GM12878 (cell line): ENCODE measurements at regions not wholly inside any gene's neighbourhood (a gene's known extent, or its start where the extent isn't known, plus 50 kb on each side); places are given as distances from the start of the nearest gene placed in this dataset.

Source experiments
- CBX3 ChIP-seq: fragments of 200-600 bp; sonication (generic); IDR thresholded peaks from 2 replicates; pipeline ENCODE4 v1.6.1; 2016; ENCODE audit warnings: low read depth, borderline replicate concordance
- CHD4 ChIP-seq: fragments of 200-600 bp; sonication (generic); IDR thresholded peaks from 2 replicates; pipeline ENCODE4 v1.6.1; 2016; ENCODE audit warnings: mild to moderate bottlenecking
- CREB1 ChIP-seq: IDR thresholded peaks from 2 replicates; pipeline ENCODE4 v1.6.1; 2012; ENCODE audit warnings: low read depth, mild to moderate bottlenecking, inconsistent platforms
- ESRRA ChIP-seq: IDR thresholded peaks from 2 replicates; pipeline ENCODE4 v1.6.1; 2012; ENCODE audit warnings: mild to moderate bottlenecking, low read length, improper control_type of control experiment
- EZH2 ChIP-seq: IDR thresholded peaks from 2 replicates; pipeline ENCODE4 v1.6.1; 2012; ENCODE audit warnings: low read depth, mild to moderate bottlenecking, control low read depth, inconsistent platforms, low read length, borderline replicate concordance; ENCODE audit not compliant: control insufficient read depth
- POLR2AphosphoS5 ChIP-seq: IDR thresholded peaks from 2 replicates; pipeline ENCODE4 v1.6.1; 2011; ENCODE audit warnings: mild to moderate bottlenecking, low read length, inconsistent platforms
- RAD21 ChIP-seq: IDR thresholded peaks from 2 replicates; pipeline ENCODE4 v1.6.1; 2011; ENCODE audit warnings: mild to moderate bottlenecking, low read depth, low read length, moderate library complexity; ENCODE audit not compliant: insufficient read depth
- SP1 ChIP-seq: IDR thresholded peaks from one replicate; pipeline ENCODE4 v1.6.1; 2011; ENCODE audit warnings: low read depth, low read length
- TF ChIP-seq, protein P1 (sequence below): IDR thresholded peaks from 2 replicates; pipeline ENCODE4 v1.6.1; 2012; ENCODE audit warnings: mild to moderate bottlenecking, low read depth, low read length
- TF ChIP-seq, protein P2 (sequence below), 3 experiments: IDR thresholded peaks in 2 of 3; conservative IDR thresholded peaks in 1 of 3; 2 replicates each; pipeline ENCODE4 v1.5.1; 2011; ENCODE audit warnings: low read depth in 3 of 3, low read length in 3 of 3, mild to moderate bottlenecking in 3 of 3, control low read depth in 2 of 3, moderate library complexity in 2 of 3, inconsistent platforms in 1 of 3, mixed read lengths in 1 of 3; ENCODE audit not compliant: control insufficient read depth in 2 of 3, insufficient read depth in 1 of 3; ENCODE audit errors: extremely low read depth in 1 of 3
- TF ChIP-seq, protein P3 (sequence below): IDR thresholded peaks from 2 replicates; pipeline ENCODE4 v1.6.1; 2011; ENCODE audit warnings: low read depth, low read length, improper control_type of control experiment, borderline replicate concordance

DNA sequence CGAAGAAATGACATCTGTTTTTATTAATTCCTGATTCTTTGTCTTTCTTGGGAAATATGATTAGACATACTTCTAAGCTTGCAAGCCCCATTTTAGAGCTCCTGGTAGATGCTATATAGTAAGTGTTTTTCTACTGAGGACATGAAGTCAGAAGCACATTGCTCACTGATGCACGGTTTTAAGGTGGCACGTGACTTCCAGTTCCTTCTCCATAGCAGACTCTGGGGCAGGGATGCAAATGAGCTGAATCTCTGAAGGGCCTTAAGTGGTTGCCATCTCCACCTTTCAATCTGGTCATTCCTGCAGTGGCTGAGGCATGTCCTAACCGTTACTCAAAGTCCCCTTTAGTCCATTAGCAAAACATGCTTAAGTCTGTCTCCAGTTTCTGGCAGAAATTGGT, 421.2 kb upstream of the HTR1E start:
- TF ChIP-seq, protein P1, sequence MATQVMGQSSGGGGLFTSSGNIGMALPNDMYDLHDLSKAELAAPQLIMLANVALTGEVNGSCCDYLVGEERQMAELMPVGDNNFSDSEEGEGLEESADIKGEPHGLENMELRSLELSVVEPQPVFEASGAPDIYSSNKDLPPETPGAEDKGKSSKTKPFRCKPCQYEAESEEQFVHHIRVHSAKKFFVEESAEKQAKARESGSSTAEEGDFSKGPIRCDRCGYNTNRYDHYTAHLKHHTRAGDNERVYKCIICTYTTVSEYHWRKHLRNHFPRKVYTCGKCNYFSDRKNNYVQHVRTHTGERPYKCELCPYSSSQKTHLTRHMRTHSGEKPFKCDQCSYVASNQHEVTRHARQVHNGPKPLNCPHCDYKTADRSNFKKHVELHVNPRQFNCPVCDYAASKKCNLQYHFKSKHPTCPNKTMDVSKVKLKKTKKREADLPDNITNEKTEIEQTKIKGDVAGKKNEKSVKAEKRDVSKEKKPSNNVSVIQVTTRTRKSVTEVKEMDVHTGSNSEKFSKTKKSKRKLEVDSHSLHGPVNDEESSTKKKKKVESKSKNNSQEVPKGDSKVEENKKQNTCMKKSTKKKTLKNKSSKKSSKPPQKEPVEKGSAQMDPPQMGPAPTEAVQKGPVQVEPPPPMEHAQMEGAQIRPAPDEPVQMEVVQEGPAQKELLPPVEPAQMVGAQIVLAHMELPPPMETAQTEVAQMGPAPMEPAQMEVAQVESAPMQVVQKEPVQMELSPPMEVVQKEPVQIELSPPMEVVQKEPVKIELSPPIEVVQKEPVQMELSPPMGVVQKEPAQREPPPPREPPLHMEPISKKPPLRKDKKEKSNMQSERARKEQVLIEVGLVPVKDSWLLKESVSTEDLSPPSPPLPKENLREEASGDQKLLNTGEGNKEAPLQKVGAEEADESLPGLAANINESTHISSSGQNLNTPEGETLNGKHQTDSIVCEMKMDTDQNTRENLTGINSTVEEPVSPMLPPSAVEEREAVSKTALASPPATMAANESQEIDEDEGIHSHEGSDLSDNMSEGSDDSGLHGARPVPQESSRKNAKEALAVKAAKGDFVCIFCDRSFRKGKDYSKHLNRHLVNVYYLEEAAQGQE = no peak
- TF ChIP-seq, protein P2, sequence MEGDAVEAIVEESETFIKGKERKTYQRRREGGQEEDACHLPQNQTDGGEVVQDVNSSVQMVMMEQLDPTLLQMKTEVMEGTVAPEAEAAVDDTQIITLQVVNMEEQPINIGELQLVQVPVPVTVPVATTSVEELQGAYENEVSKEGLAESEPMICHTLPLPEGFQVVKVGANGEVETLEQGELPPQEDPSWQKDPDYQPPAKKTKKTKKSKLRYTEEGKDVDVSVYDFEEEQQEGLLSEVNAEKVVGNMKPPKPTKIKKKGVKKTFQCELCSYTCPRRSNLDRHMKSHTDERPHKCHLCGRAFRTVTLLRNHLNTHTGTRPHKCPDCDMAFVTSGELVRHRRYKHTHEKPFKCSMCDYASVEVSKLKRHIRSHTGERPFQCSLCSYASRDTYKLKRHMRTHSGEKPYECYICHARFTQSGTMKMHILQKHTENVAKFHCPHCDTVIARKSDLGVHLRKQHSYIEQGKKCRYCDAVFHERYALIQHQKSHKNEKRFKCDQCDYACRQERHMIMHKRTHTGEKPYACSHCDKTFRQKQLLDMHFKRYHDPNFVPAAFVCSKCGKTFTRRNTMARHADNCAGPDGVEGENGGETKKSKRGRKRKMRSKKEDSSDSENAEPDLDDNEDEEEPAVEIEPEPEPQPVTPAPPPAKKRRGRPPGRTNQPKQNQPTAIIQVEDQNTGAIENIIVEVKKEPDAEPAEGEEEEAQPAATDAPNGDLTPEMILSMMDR (IDR thresholded peaks at IDR 0.05 in 2 of 3, conservative IDR thresholded peaks at IDR 0.05 in 1 of 3; ENCODE audit: control insufficient read depth in 2 of 3, extremely low read depth in 1 of 3, insufficient read depth in 1 of 3, low read depth in 3 of 3, low read length in 3 of 3) = no peak
- TF ChIP-seq SP1 = no peak
- no peak for TF ChIP-seq EZH2
- TF ChIP-seq POLR2AphosphoS5 = no peak
- no peak for TF ChIP-seq CREB1
- no peak for TF ChIP-seq RAD21
- TF ChIP-seq, protein P3, sequence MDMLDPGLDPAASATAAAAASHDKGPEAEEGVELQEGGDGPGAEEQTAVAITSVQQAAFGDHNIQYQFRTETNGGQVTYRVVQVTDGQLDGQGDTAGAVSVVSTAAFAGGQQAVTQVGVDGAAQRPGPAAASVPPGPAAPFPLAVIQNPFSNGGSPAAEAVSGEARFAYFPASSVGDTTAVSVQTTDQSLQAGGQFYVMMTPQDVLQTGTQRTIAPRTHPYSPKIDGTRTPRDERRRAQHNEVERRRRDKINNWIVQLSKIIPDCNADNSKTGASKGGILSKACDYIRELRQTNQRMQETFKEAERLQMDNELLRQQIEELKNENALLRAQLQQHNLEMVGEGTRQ = no peak
- no peak for TF ChIP-seq ESRRA
- no peak for TF ChIP-seq CHD4
- TF ChIP-seq CBX3 = no peak
